GM18907 (cell line): ENCODE measurements at regions not wholly inside any gene's neighbourhood (a gene's known extent, or its start where the extent isn't known, plus 50 kb on each side); places are given as distances from the start of the nearest gene placed in this dataset.

Experiments used
- ATAC-seq: cut with Tn5 transposase; IDR thresholded peaks from one replicate; pipeline ENCODE4 v1.9.1; 2021; ENCODE audit warnings: mild to moderate bottlenecking, moderate library complexity; ENCODE audit not compliant: unreplicated experiment

DNA sequence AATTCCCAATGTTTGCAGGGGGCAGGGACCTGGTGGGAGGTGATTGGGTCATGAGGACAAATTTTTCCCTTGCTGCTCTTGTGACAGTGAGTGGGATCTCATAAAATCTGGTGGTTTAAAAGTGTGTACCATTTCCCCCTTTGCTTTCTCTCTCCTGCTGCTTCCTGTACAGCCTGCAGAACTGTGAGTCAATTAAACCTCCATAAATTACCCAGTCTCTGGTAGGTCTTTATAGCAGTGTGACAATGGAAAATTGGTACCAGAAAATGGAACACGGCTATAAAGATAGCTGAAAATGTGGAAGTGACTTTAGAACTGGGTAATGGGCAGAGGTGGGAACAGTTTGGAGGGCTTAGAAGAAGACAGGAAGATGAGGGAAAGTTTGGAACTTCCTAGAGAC lies 108.7 kb upstream of the NPFFR2 start:
- no peak for ATAC-seq

DNA sequence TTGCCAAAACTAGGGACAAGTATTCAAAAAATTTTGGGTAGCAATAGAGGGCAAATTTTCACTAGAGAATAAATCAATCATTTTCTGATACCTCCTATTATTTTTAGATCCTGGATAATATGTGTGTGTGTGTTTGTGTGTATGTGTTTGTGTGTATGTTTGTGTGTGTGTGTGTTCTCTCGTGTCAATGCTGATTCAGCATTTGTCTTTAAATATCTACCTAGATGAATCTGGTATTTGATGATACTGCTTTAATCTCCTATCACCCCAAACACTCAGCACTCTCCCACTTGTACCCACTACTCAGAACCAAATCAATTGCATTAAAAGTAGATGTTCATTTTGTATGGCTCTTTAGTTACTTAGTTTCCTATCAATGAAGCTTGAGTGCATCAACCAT lies 101.3 kb upstream of the NPFFR2 start:
- no peak for ATAC-seq

DNA sequence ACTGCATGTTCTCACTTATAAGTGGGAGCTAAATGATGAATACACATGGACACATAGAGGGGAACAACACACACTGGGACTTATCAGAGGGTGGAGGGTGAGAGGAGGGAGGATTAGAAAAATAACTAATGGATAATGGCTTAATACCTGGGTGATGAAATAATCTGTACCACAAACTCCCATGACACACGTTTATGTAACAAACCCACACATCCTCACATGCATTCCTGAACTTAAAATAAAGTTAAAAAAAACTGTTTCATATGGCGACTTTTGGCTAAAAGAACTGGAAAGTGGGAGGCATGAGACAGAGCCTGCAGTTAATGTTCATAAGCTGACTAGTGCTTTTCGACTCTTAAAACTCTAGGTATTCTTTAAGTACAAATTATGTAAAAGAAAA lies 98.9 kb upstream of the NPFFR2 start:
- ATAC-seq, result no peak

GRCh38 chr4:71938776-71939175 lies 93.0 kb upstream of the NPFFR2 start:
- no peak for ATAC-seq

GRCh38 chr4:71941001-71941400 lies 90.8 kb upstream of the NPFFR2 start:
- ATAC-seq, result no peak

GRCh38 chr4:71944956-71945355 lies 86.8 kb upstream of the NPFFR2 start:
- ATAC-seq, result no peak

- no peak for ATAC-seq
These were observed 86.0 kb upstream of the NPFFR2 start for GRCh38 chr4:71945791-71946190.

GRCh38 chr4:71958978-71959377 lies 72.8 kb upstream of the NPFFR2 start:
- ATAC-seq, result no peak

DNA sequence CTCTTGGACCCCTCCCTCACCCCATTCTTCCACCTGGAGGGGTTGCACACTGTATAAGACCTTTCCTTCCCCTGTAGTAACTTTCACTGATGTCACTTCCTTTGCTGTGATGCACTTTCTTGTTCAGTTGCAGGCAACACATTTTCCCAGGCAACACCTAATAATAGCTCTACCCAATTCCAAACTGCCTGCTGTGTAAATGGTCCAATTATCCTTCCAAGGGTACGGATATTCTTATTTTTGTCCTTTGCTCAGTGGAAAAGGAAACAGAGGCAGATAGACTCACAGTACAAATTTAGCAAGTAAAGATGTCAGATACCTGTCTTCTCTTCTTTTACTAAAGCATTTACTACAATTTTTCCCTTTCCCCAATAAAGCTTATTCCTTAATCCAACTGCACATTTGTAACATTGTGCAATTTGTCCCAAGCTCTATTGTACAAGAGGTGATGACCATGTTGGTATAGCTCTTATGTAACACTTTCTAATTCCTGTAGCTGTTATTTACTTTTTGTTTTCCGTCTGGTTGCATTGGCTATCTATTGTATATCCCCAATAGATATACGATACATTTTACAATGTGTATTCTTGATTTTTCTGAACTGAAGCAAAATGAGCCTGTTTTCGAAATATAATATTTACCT lies 69.1 kb upstream of the NPFFR2 start:
- no peak for ATAC-seq

- ATAC-seq, result no peak
These were observed 57.1 kb upstream of the NPFFR2 start for GRCh38 chr4:71974681-71975080.

- ATAC-seq, result no peak
These were observed 55.3 kb upstream of the NPFFR2 start for GRCh38 chr4:71976523-71976922.

- no peak for ATAC-seq
These were observed 53.5 kb upstream of the NPFFR2 start for GRCh38 chr4:71978210-71978835.

DNA sequence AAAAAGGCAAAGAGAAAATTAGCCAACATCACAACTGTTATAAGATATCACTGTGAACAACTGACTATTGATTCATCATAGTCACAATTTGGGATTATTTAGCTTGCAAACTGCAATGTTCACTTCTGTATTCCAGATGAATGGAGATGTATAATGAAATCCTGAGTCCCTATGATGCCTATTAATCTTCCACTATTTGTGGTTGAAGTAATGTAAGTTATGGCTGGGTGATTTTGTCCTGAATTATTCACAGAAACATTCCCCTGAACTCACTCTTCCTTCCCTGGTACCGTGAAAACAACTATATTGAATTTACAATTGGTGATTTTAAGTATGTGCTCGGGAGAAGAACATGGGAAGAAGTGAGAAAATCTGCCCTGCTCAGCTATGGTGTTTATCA lies 50.8 kb upstream of the NPFFR2 start:
- ATAC-seq, result no peak
